HCT116 (cell line): ENCODE measurements at regions not wholly inside any gene's neighbourhood (a gene's known extent, or its start where the extent isn't known, plus 50 kb on each side); places are given as distances from the start of the nearest gene placed in this dataset.

ENCODE experiments used
- ATAC-seq: fragments of 200-7000 bp; cut with Tn5 transposase; 2 replicates; pipeline ENCODE4 v1.9.1; 2020; ENCODE audit warnings: mild to moderate bottlenecking, moderate library complexity
- BruUV-seq: library from RNA; stranded (reverse); fragments of 400-500 nt; replicated peaks from 2 replicates; lab custom pipeline; 2021; lab: Mats Ljungman, UMichigan
- CTCF ChIA-PET: fragments of 300-600 bp; sonication (Branson Sonifier 250); formaldehyde crosslinking; loops from one replicate; lab custom pipeline; 2021; ENCODE audit warnings: antibody characterized with exemption; lab: Charles Lee
- POLR2A ChIA-PET: fragments of 300-600, 350-600 bp; sonication (Branson Sonifier 250); formaldehyde crosslinking; loops from one replicate; lab custom pipeline; 2021; ENCODE audit warnings: antibody characterized with exemption; lab: Charles Lee
- RAD21 ChIA-PET, 2 experiments: fragments of 300-600 bp; sonication (Branson Sonifier 250); formaldehyde crosslinking; loops; one replicate each; lab custom pipeline; 2023; ENCODE audit warnings: low total read pairs in 2 of 2; ENCODE audit not compliant: uncharacterized antibody in 2 of 2, unreplicated experiment in 2 of 2, low non-redundant PET in 1 of 2; lab: Charles Lee
- DNase-seq: peaks from one replicate; pipeline ENCODE4 v3.0.0-alpha.2; 2010; ENCODE audit warnings: low read depth, low spot score
- H2AFZ ChIP-seq: fragments of 200-600 bp; shearing (Covaris generic), sonication (generic); 2 replicates; pipeline ENCODE4 v1.6.1; 2017; ENCODE audit warnings: low read depth, mixed run types, mixed read lengths, antibody characterized with exemption, low read length; ENCODE audit not compliant: poor library complexity, severe bottlenecking
- H3K27ac ChIP-seq: 2 replicates; pipeline ENCODE4 v1.5.1; 2012; ENCODE audit warnings: low read depth, low read length
- H3K27me3 ChIP-seq: fragments of 200-600 bp; sonication (generic); 2 replicates; pipeline ENCODE4 v1.6.1; 2016; ENCODE audit warnings: mixed run types, low read length, mixed read lengths; ENCODE audit not compliant: insufficient read depth
- H3K36me3 ChIP-seq, 2 experiments: fragments of 200-500 bp in 1 of 2; fragments of 200-600 bp in 1 of 2; sonication (Bioruptor generic) in 1 of 2; sonication (generic) in 1 of 2; 2 replicates each; pipeline versions ENCODE4 v1.5.1 to v1.6.1; 2014 to 2016; ENCODE audit warnings: low read length in 2 of 2, inconsistent platforms in 1 of 2, mixed read lengths in 1 of 2, mixed run types in 1 of 2; ENCODE audit not compliant: insufficient read depth in 2 of 2, control insufficient read depth in 1 of 2
- H3K4me1 ChIP-seq, 2 experiments: fragments of 200-600 bp in 1 of 2; sonication (generic) in 1 of 2; 2 replicates each; pipeline versions ENCODE4 v1.5.1 to v1.6.1; 2012 to 2017; ENCODE audit warnings: low read length in 2 of 2, inconsistent platforms in 1 of 2, mild to moderate bottlenecking in 1 of 2, mixed read lengths in 1 of 2, mixed run types in 1 of 2, moderate library complexity in 1 of 2; ENCODE audit not compliant: insufficient read depth in 2 of 2, control insufficient read depth in 1 of 2
- H3K4me2 ChIP-seq: fragments of 200-600 bp; sonication (generic); 2 replicates; pipeline ENCODE4 v1.6.1; 2017; ENCODE audit warnings: mixed run types, low read length, mixed read lengths
- H3K4me3 ChIP-seq, 2 experiments: fragments of 200-600 bp in 1 of 2; sonication (generic) in 1 of 2; replicated peaks in 1 of 2; 2 replicates each; pipeline ENCODE4 v1.5.1; 2011 to 2016; ENCODE audit warnings: low read length in 2 of 2, control low read depth in 1 of 2, low read depth in 1 of 2, mild to moderate bottlenecking in 1 of 2, mixed read lengths in 1 of 2, mixed run types in 1 of 2
- H3K79me2 ChIP-seq: fragments of 200-600 bp; sonication (generic); 2 replicates; pipeline ENCODE4 v1.6.1; 2017; ENCODE audit warnings: mild to moderate bottlenecking, mixed run types, low read length, moderate library complexity, mixed read lengths; ENCODE audit not compliant: insufficient read depth
- H3K9ac ChIP-seq: fragments of 200-600 bp; sonication (generic); 2 replicates; pipeline ENCODE4 v1.6.1; 2016; ENCODE audit warnings: low read length, mixed read lengths
- H3K9me2 ChIP-seq: fragments of 200-600 bp; sonication (generic), shearing (Covaris generic); 2 replicates; pipeline ENCODE4 v1.6.1; 2017; ENCODE audit warnings: mixed run types, mild to moderate bottlenecking, moderate library complexity; ENCODE audit not compliant: insufficient read depth
- H3K9me3 ChIP-seq, 2 experiments: fragments of 200-500 bp in 1 of 2; fragments of 200-600 bp in 1 of 2; sonication (Bioruptor generic) in 1 of 2; sonication (generic) in 1 of 2; 2 replicates each; pipeline ENCODE4 v1.6.1; 2014 to 2017; ENCODE audit warnings: low read length in 2 of 2, mixed read lengths in 2 of 2, inconsistent platforms in 1 of 2, low read depth in 1 of 2, mild to moderate bottlenecking in 1 of 2, mixed run types in 1 of 2, moderate library complexity in 1 of 2; ENCODE audit not compliant: control insufficient read depth in 1 of 2, insufficient read depth in 1 of 2
- H4K20me1 ChIP-seq: fragments of 200-600 bp; sonication (generic), shearing (Covaris generic); 2 replicates; pipeline ENCODE4 v1.6.1; 2017; ENCODE audit warnings: mixed run types, mild to moderate bottlenecking, moderate library complexity; ENCODE audit not compliant: insufficient read depth
- CEBPB ChIP-seq: IDR thresholded peaks from 2 replicates; pipeline ENCODE4 v1.6.1; 2012; ENCODE audit warnings: low read depth
- ELF1 ChIP-seq: IDR thresholded peaks from 2 replicates; pipeline ENCODE4 v1.6.1; 2012; ENCODE audit warnings: low read depth, borderline replicate concordance
- POLR2A ChIP-seq: IDR thresholded peaks from 2 replicates; pipeline ENCODE4 v1.7.0; 2011; ENCODE audit warnings: borderline replicate concordance; ENCODE audit not compliant: insufficient read depth, insufficient read length; ENCODE audit errors: extremely low read depth
- TCF7L2 ChIP-seq: IDR thresholded peaks from 2 replicates; pipeline ENCODE4 v1.7.0; 2011; ENCODE audit warnings: borderline replicate concordance, inconsistent platforms; ENCODE audit not compliant: insufficient read depth, insufficient read length; ENCODE audit errors: extremely low read depth
- YY1 ChIP-seq: IDR thresholded peaks from 2 replicates; pipeline ENCODE4 v1.6.1; 2011; ENCODE audit warnings: low read length, low read depth, moderate library complexity, mild to moderate bottlenecking; ENCODE audit not compliant: insufficient replicate concordance; ENCODE audit errors: extremely low read depth
- intact Hi-C: fragments of 100-400 bp; cut with micrococcal nuclease; formaldehyde crosslinking; loops from 2 replicates; pipeline ENCODE4 v1.10.0; 2022
- TF ChIP-seq, protein P1 (sequence below): IDR thresholded peaks from 2 replicates; pipeline ENCODE4 v1.6.1; 2012; ENCODE audit warnings: low read depth
- TF ChIP-seq, protein P2 (sequence below): IDR thresholded peaks from 2 replicates; pipeline ENCODE4 v1.6.1; 2012
- TF ChIP-seq, protein P3 (sequence below), 3 experiments: fragments of 200-600 bp in 1 of 3; sonication (generic) in 1 of 3; IDR thresholded peaks in 2 of 3; conservative IDR thresholded peaks in 1 of 3; 2 replicates each; pipeline ENCODE4 v1.5.1; 2012 to 2017; ENCODE audit warnings: low read depth in 2 of 3, low read length in 2 of 3, antibody characterized with exemption in 1 of 3, borderline replicate concordance in 1 of 3, control low read depth in 1 of 3, mild to moderate bottlenecking in 1 of 3, mixed read lengths in 1 of 3, mixed run types in 1 of 3, moderate library complexity in 1 of 3; ENCODE audit not compliant: insufficient read depth in 1 of 3

DNA sequence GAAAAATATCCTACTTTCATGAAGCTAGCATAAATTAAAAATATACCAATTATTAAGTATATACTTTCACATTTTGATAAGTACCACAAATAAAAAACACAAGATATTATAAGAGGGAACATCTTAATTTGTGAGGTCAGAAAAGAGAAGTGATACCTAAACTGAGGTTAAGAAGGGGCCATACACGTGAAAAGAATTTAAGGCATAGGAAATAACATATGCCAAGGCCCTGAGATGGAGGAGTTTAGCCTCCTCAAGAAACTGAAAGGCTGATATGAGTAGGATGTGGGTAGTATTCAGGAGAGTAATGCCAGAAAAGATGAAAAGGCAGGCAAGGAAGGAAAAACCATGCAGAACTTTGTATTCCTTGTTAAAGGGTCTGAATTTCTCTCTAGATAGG is 116.6 kb upstream of the HTR1E start:
- no peaks in the 10 kb centered on the region for H3K4me1 ChIP-seq
- no TSS peak for BruUV-seq
- no peaks in the 10 kb centered on the region for H3K79me2 ChIP-seq
- ChIA-PET CTCF (no interaction called here), POLR2A (no interaction called here), RAD21 (no interaction called here)
- no peak overlapping the region for H3K4me3 ChIP-seq
- DNase-seq, result no peak
- intact Hi-C loops, result no loop called here
- no peak for ATAC-seq
- H3K9ac ChIP-seq, result no peak overlapping the region
- H3K9me3 ChIP-seq, result no peaks in the 10 kb centered on the region
- H4K20me1 ChIP-seq, result no peaks in the 10 kb centered on the region
- H3K4me2 ChIP-seq, result no peak overlapping the region
- no peaks in the 10 kb centered on the region for H3K9me2 ChIP-seq
- TF ChIP-seq YY1 (no peak), POLR2A (no peak), TCF7L2 (no peak)
- TF ChIP-seq, protein P1, sequence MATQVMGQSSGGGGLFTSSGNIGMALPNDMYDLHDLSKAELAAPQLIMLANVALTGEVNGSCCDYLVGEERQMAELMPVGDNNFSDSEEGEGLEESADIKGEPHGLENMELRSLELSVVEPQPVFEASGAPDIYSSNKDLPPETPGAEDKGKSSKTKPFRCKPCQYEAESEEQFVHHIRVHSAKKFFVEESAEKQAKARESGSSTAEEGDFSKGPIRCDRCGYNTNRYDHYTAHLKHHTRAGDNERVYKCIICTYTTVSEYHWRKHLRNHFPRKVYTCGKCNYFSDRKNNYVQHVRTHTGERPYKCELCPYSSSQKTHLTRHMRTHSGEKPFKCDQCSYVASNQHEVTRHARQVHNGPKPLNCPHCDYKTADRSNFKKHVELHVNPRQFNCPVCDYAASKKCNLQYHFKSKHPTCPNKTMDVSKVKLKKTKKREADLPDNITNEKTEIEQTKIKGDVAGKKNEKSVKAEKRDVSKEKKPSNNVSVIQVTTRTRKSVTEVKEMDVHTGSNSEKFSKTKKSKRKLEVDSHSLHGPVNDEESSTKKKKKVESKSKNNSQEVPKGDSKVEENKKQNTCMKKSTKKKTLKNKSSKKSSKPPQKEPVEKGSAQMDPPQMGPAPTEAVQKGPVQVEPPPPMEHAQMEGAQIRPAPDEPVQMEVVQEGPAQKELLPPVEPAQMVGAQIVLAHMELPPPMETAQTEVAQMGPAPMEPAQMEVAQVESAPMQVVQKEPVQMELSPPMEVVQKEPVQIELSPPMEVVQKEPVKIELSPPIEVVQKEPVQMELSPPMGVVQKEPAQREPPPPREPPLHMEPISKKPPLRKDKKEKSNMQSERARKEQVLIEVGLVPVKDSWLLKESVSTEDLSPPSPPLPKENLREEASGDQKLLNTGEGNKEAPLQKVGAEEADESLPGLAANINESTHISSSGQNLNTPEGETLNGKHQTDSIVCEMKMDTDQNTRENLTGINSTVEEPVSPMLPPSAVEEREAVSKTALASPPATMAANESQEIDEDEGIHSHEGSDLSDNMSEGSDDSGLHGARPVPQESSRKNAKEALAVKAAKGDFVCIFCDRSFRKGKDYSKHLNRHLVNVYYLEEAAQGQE, result no peak
- no peaks in the 10 kb centered on the region for H3K36me3 ChIP-seq
- no peak overlapping the region for H3K27ac ChIP-seq
- H3K27me3 ChIP-seq, result no peaks in the 10 kb centered on the region
- no peak overlapping the region for H2AFZ ChIP-seq

DNA sequence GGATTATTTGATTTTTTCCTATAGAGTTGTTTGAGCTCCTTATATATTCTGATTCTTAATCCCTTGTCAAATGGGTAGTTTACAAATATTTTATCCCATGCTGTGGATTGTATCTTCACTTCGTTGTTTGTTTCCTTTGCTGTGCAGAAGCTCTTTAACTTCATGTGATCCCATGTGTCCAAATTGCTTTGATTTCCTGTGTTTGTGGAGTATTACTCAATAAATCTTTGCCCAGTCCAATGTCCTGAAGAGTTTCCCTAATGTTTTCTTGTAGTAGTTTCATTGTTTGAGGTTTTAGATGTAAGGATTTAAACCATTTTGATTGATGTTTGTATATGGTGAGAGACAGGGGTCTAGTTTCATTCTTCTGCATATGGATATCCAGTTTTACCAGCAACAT is 143.7 kb upstream of the HTR1E start:
- Histone ChIP-seq H2AFZ (no peak overlapping the region), H3K4me2 (no peak overlapping the region), H3K27ac (no peak overlapping the region), H3K36me3 (no peaks in the 10 kb centered on the region), H3K4me1 (no peaks in the 10 kb centered on the region), H3K4me3 (no peak overlapping the region), H3K9me2 (no peaks in the 10 kb centered on the region), H3K9ac (no peak overlapping the region), H3K79me2 (no peaks in the 10 kb centered on the region), H3K27me3 (no peaks in the 10 kb centered on the region; the same call in 1 of the 2 replicates), H3K9me3 (no peaks in the 10 kb centered on the region), H4K20me1 (no peaks in the 10 kb centered on the region)
- no TSS peak for BruUV-seq
- intact Hi-C loops, result no loop called here
- RAD21 ChIA-PET, result no interaction called here
- CTCF ChIA-PET, result no interaction called here
- POLR2A ChIA-PET, result no interaction called here
- DNase-seq, result no peak
- ATAC-seq, result no peak
- no peak for TF ChIP-seq CEBPB
- TF ChIP-seq, protein P1, result no peak
- TF ChIP-seq, protein P2, sequence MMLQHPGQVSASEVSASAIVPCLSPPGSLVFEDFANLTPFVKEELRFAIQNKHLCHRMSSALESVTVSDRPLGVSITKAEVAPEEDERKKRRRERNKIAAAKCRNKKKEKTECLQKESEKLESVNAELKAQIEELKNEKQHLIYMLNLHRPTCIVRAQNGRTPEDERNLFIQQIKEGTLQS, result no peak
- TF ChIP-seq ELF1, result no peak
- TF ChIP-seq, protein P3, sequence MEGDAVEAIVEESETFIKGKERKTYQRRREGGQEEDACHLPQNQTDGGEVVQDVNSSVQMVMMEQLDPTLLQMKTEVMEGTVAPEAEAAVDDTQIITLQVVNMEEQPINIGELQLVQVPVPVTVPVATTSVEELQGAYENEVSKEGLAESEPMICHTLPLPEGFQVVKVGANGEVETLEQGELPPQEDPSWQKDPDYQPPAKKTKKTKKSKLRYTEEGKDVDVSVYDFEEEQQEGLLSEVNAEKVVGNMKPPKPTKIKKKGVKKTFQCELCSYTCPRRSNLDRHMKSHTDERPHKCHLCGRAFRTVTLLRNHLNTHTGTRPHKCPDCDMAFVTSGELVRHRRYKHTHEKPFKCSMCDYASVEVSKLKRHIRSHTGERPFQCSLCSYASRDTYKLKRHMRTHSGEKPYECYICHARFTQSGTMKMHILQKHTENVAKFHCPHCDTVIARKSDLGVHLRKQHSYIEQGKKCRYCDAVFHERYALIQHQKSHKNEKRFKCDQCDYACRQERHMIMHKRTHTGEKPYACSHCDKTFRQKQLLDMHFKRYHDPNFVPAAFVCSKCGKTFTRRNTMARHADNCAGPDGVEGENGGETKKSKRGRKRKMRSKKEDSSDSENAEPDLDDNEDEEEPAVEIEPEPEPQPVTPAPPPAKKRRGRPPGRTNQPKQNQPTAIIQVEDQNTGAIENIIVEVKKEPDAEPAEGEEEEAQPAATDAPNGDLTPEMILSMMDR (IDR thresholded peaks at IDR 0.05 in 2 of 3, conservative IDR thresholded peaks at IDR 0.05 in 1 of 3; ENCODE audit: borderline replicate concordance in 1 of 3, insufficient read depth in 1 of 3, low read depth in 2 of 3, low read length in 2 of 3), result no peak
- no peak for TF ChIP-seq POLR2A
